PFSK-1 (cell line): ENCODE measurements at regions not wholly inside any gene's neighbourhood (a gene's known extent, or its start where the extent isn't known, plus 50 kb on each side); places are given as distances from the start of the nearest gene placed in this dataset.

Experiments used
- FOXP2 ChIP-seq: optimal IDR thresholded peaks from 2 replicates; pipeline ENCODE3; 2011; ENCODE audit warnings: borderline replicate concordance, control low read depth, inconsistent platforms; ENCODE audit not compliant: insufficient read depth; ENCODE audit errors: extremely low read length, extremely low read depth
- POLR2AphosphoS5 ChIP-seq: IDR thresholded peaks from 2 replicates; pipeline ENCODE4 v1.6.1; 2012; ENCODE audit warnings: low read depth, mild to moderate bottlenecking, control low read depth, low read length, moderate library complexity
- REST ChIP-seq, 2 experiments: IDR thresholded peaks; 2 replicates each; pipeline versions ENCODE4 v1.6.1 to v1.8.0; 2011 to 2012; ENCODE audit warnings: low read depth in 2 of 2, low read length in 2 of 2, control low read depth in 1 of 2, inconsistent platforms in 1 of 2, mild to moderate bottlenecking in 1 of 2, moderate library complexity in 1 of 2; ENCODE audit not compliant: insufficient read depth in 1 of 2
- SIN3A ChIP-seq: IDR thresholded peaks from 2 replicates; pipeline ENCODE4 v1.6.1; 2012; ENCODE audit warnings: mild to moderate bottlenecking, low read length, moderate library complexity, borderline replicate concordance; ENCODE audit not compliant: insufficient read depth
- TAF1 ChIP-seq: IDR thresholded peaks from 2 replicates; pipeline ENCODE4 v1.6.1; 2012; ENCODE audit warnings: low read length, control low read depth, borderline replicate concordance; ENCODE audit not compliant: insufficient read depth

- TF ChIP-seq SIN3A = no peak
- no peak for TF ChIP-seq REST (IDR thresholded peaks at IDR 0.05; ENCODE audit: insufficient read depth in 1 of 2, low read depth in 2 of 2, low read length in 2 of 2)
- TF ChIP-seq POLR2AphosphoS5 = no peak
- TF ChIP-seq FOXP2 = no peak
- no peak for TF ChIP-seq TAF1
Measured at GRCh38 chr15:62415498-62415897, 250.4 kb upstream of the C2CD4B start.
